ENCODE measurements at regions not wholly inside any gene's neighbourhood (a gene's known extent, or its start where the extent isn't known, plus 50 kb on each side); places are given as distances from the start of the nearest gene placed in this dataset.

GRCh38 chr2:58939388-58939787 is 698.3 kb upstream of the FANCL start:
- no peak for TF ChIP-seq CTCF (IDR thresholded peaks at IDR 0.05; ENCODE audit: control extremely low read depth in 1 of 3, insufficient read depth in 1 of 3, low read depth in 1 of 3, low read length in 3 of 3)
- no peak for TF ChIP-seq TEAD4 (IDR thresholded peaks at IDR 0.05; ENCODE audit: low read depth, low read length)
- no peak for TF ChIP-seq POLR2A (IDR thresholded peaks at IDR 0.05; ENCODE audit: control extremely low read depth in 1 of 2, low read depth in 2 of 2, low read length in 2 of 2)
- TF ChIP-seq EP300 (IDR thresholded peaks at IDR 0.05; ENCODE audit: borderline replicate concordance in 1 of 2, low read depth in 2 of 2, low read length in 2 of 2): no peak
- TF ChIP-seq BACH1 (IDR thresholded peaks at IDR 0.05; ENCODE audit: low read length): no peak
- TF ChIP-seq POLR2AphosphoS5 (IDR thresholded peaks at IDR 0.05; ENCODE audit: low read depth, low read length): no peak
- no peak for TF ChIP-seq SP4 (IDR thresholded peaks at IDR 0.05; ENCODE audit: low read length)
- no peak for TF ChIP-seq CHD1 (IDR thresholded peaks at IDR 0.05; ENCODE audit: low read depth, low read length)
- TF ChIP-seq YY1 (IDR thresholded peaks at IDR 0.05; ENCODE audit: low read depth, low read length): no peak
- no peak for TF ChIP-seq GABPA (IDR thresholded peaks at IDR 0.05; ENCODE audit: borderline replicate concordance, insufficient read depth, low read length)
- TF ChIP-seq EZH2 (IDR thresholded peaks at IDR 0.05; ENCODE audit: low read depth, low read length, severe bottlenecking): no peak
- no peak for TF ChIP-seq EGR1 (IDR thresholded peaks at IDR 0.05; ENCODE audit: borderline replicate concordance, low read depth, low read length)
